ENCODE measurements at regions not wholly inside any gene's neighbourhood (a gene's known extent, or its start where the extent isn't known, plus 50 kb on each side); places are given as distances from the start of the nearest gene placed in this dataset.

- ChIA-PET POLR2A (interaction anchor here (0.6 to 2.3 kb wide), 4 partner anchors 8 to 626 kb away, joined by 3 to 11 read pairs (median 3); no protein-coding TSS in a partner anchor), CTCF (ENCODE audit: unreplicated experiment) (no interaction called here)
- H3K4me2 ChIP-seq (ENCODE audit: low read length), result no peak overlapping the region
- intact Hi-C loops (cut with micrococcal nuclease; ENCODE audit: unreplicated experiment), result no loop called here
- H3K27ac ChIP-seq (ENCODE audit: low read depth, low read length, poor library complexity, severe bottlenecking), result no peak overlapping the region
- no peak for DNase-seq (ENCODE audit: low spot score)
- H3K4me1 ChIP-seq (ENCODE audit: insufficient read depth, low read length, poor library complexity, severe bottlenecking), result peaks cover 7% of the 10 kb centered on the region
- no peaks in the 10 kb centered on the region for H3K36me3 ChIP-seq (ENCODE audit: insufficient read depth, low read length)
- no peaks in the 10 kb centered on the region for H3K9me3 ChIP-seq (ENCODE audit: low read length)
- TF ChIP-seq EZH2phosphoT487 (IDR thresholded peaks at IDR 0.05; ENCODE audit: borderline replicate concordance, low read depth, low read length) (no peak), CTCF (conservative IDR thresholded peaks at IDR 0.05; ENCODE audit: low read length) (no peak)
- H2AFZ ChIP-seq (ENCODE audit: low read length), result no peak overlapping the region
- H3K9me2 ChIP-seq (ENCODE audit: insufficient read depth, low read length), result no peaks in the 10 kb centered on the region
- no TSS peak for BruUV-seq (replicated peaks)
- no peaks in the 10 kb centered on the region for H4K20me1 ChIP-seq (ENCODE audit: insufficient read depth, low read length)
- no peaks in the 10 kb centered on the region for H3K79me2 ChIP-seq (ENCODE audit: insufficient read depth, low read depth, low read length)
- no peak overlapping the region for H3K4me3 ChIP-seq (ENCODE audit: low read depth, low read length, poor library complexity, severe bottlenecking)
Measured at GRCh38 chr1:108036796-108037562, 72.0 kb upstream of the VAV3 start.

GRCh38 chr1:108034396-108034795 is 69.4 kb upstream of the VAV3 start:
- H3K27ac ChIP-seq (ENCODE audit: low read depth, low read length, poor library complexity, severe bottlenecking), result no peak overlapping the region
- intact Hi-C loops (cut with micrococcal nuclease; ENCODE audit: unreplicated experiment), result no loop called here
- no peak for DNase-seq (ENCODE audit: low spot score)
- no peaks in the 10 kb centered on the region for H3K36me3 ChIP-seq (ENCODE audit: insufficient read depth, low read length)
- H3K4me3 ChIP-seq (ENCODE audit: low read depth, low read length, poor library complexity, severe bottlenecking), result no peak overlapping the region
- no peaks in the 10 kb centered on the region for H3K9me3 ChIP-seq (ENCODE audit: low read length)
- no peaks in the 10 kb centered on the region for H3K79me2 ChIP-seq (ENCODE audit: insufficient read depth, low read depth, low read length)
- no TSS peak for BruUV-seq (replicated peaks)
- no peak overlapping the region for H2AFZ ChIP-seq (ENCODE audit: low read length)
- POLR2A ChIA-PET, result interaction anchor here (1.2 to 1.8 kb wide), 3 partner anchors 9 to 122 kb away, joined by 3 to 8 read pairs (median 3); no protein-coding TSS in a partner anchor
- H3K4me1 ChIP-seq (ENCODE audit: insufficient read depth, low read length, poor library complexity, severe bottlenecking), result no peaks in the 10 kb centered on the region
- no peak for TF ChIP-seq CTCF (conservative IDR thresholded peaks at IDR 0.05; ENCODE audit: low read length)
- no peak for TF ChIP-seq EZH2phosphoT487 (IDR thresholded peaks at IDR 0.05; ENCODE audit: borderline replicate concordance, low read depth, low read length)
- H3K9me2 ChIP-seq (ENCODE audit: insufficient read depth, low read length), result no peaks in the 10 kb centered on the region
- H4K20me1 ChIP-seq (ENCODE audit: insufficient read depth, low read length), result no peaks in the 10 kb centered on the region
- CTCF ChIA-PET (ENCODE audit: unreplicated experiment), result no interaction called here
- H3K4me2 ChIP-seq (ENCODE audit: low read length), result no peak overlapping the region

DNA sequence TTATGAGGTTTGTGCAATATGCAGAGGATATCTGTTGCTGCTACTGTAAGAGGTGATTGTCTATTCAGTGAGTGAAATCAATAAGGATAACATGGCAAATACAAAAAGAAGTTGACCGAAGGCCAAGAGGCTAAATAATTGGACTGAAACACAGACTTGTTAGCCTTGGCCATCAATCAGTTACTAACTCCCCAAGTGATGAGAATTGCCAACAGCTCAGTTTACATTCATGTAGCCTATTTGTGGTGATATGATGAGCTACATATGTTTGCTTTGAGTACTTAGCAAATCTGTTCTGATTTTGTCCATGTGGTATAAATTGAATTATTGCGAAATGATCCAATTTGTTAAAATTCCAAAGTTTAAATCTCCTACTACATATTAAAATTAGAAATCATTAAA is 68.6 kb upstream of the VAV3 start:
- no peaks in the 10 kb centered on the region for H3K9me3 ChIP-seq (ENCODE audit: low read length)
- intact Hi-C loops (cut with micrococcal nuclease; ENCODE audit: unreplicated experiment), result no loop called here
- H3K36me3 ChIP-seq (ENCODE audit: insufficient read depth, low read length), result no peaks in the 10 kb centered on the region
- CTCF ChIA-PET (ENCODE audit: unreplicated experiment), result no interaction called here
- H2AFZ ChIP-seq (ENCODE audit: low read length), result no peak overlapping the region
- TF ChIP-seq CTCF (conservative IDR thresholded peaks at IDR 0.05; ENCODE audit: low read length) (no peak), EZH2phosphoT487 (IDR thresholded peaks at IDR 0.05; ENCODE audit: borderline replicate concordance, low read depth, low read length) (no peak)
- no peaks in the 10 kb centered on the region for H4K20me1 ChIP-seq (ENCODE audit: insufficient read depth, low read length)
- no peaks in the 10 kb centered on the region for H3K9me2 ChIP-seq (ENCODE audit: insufficient read depth, low read length)
- POLR2A ChIA-PET, result interaction anchor here (0.6 to 1.8 kb wide), 4 partner anchors 8 to 123 kb away, joined by 3 to 8 read pairs (median 3); no protein-coding TSS in a partner anchor
- no peaks in the 10 kb centered on the region for H3K4me1 ChIP-seq (ENCODE audit: insufficient read depth, low read length, poor library complexity, severe bottlenecking)
- H3K27ac ChIP-seq (ENCODE audit: low read depth, low read length, poor library complexity, severe bottlenecking), result no peak overlapping the region
- H3K4me3 ChIP-seq (ENCODE audit: low read depth, low read length, poor library complexity, severe bottlenecking), result no peak overlapping the region
- DNase-seq (ENCODE audit: low spot score), result no peak
- H3K79me2 ChIP-seq (ENCODE audit: insufficient read depth, low read depth, low read length), result no peaks in the 10 kb centered on the region
- BruUV-seq (replicated peaks), result no TSS peak
- H3K4me2 ChIP-seq (ENCODE audit: low read length), result no peak overlapping the region
